Neuronal stem cell (in vitro differentiated cells): ENCODE measurements at regions not wholly inside any gene's neighbourhood (a gene's known extent, or its start where the extent isn't known, plus 50 kb on each side); places are given as distances from the start of the nearest gene placed in this dataset.
A peak's percentile ranks its signal among the peaks of the same experiment; 100 is the strongest.

Source experiments
- DNase-seq: peaks from one replicate; pipeline ENCODE4 v3.0.0-alpha.2; 2013; ENCODE audit warnings: low spot score
- H2AFZ ChIP-seq: one replicate; pipeline ENCODE4 v1.6.1; 2013; ENCODE audit warnings: mild to moderate bottlenecking, low read length, inconsistent platforms
- H2AK5ac ChIP-seq: 2 replicates; pipeline ENCODE4 v1.6.1; 2013; ENCODE audit warnings: low read depth, mild to moderate bottlenecking, inconsistent platforms, low read length, moderate library complexity, mixed read lengths
- H2BK120ac ChIP-seq: 2 replicates; pipeline ENCODE4 v1.6.1; 2013; ENCODE audit warnings: low read depth, mild to moderate bottlenecking, inconsistent platforms, low read length, moderate library complexity, mixed read lengths
- H2BK12ac ChIP-seq: one replicate; pipeline ENCODE4 v1.6.1; 2013; ENCODE audit warnings: low read length, inconsistent platforms
- H2BK15ac ChIP-seq: 2 replicates; pipeline ENCODE4 v1.6.1; 2013; ENCODE audit warnings: mild to moderate bottlenecking, low read length, inconsistent platforms, mixed read lengths
- H2BK5ac ChIP-seq: one replicate; pipeline ENCODE4 v1.6.1; 2013; ENCODE audit warnings: inconsistent platforms, mild to moderate bottlenecking, low read length, moderate library complexity
- H3K14ac ChIP-seq: one replicate; pipeline ENCODE4 v1.6.1; 2013; ENCODE audit warnings: low read length, inconsistent platforms
- H3K18ac ChIP-seq: 2 replicates; pipeline ENCODE4 v1.6.1; 2013; ENCODE audit warnings: low read length, inconsistent platforms
- H3K23ac ChIP-seq: 2 replicates; pipeline ENCODE4 v1.6.1; 2013; ENCODE audit warnings: low read depth, mild to moderate bottlenecking, mixed read lengths, low read length, inconsistent platforms; ENCODE audit not compliant: poor library complexity
- H3K27ac ChIP-seq: replicated peaks from 3 replicates; pipeline ENCODE4 v1.5.1; 2013; ENCODE audit warnings: low read length, inconsistent platforms
- H3K27me3 ChIP-seq, 3 experiments: 2 replicates each; pipeline ENCODE4 v1.6.1; 2013; ENCODE audit warnings: low read length in 3 of 3, mild to moderate bottlenecking in 2 of 3, inconsistent platforms in 1 of 3, low read depth in 1 of 3, mixed read lengths in 1 of 3, moderate library complexity in 1 of 3; ENCODE audit not compliant: control insufficient read depth in 3 of 3, insufficient read depth in 3 of 3
- H3K36me3 ChIP-seq, 2 donors: replicated peaks in 1 of 2; 2 replicates each; pipeline ENCODE4 v1.6.1; 2013; ENCODE audit warnings: low read length in 2 of 2; ENCODE audit not compliant: control insufficient read depth in 2 of 2, insufficient read depth in 2 of 2
- H3K4ac ChIP-seq: 2 replicates; pipeline ENCODE4 v1.6.1; 2013; ENCODE audit warnings: inconsistent platforms, mild to moderate bottlenecking, low read length, moderate library complexity
- H3K4me1 ChIP-seq, 2 donors: 1 replicate in 1 of 2; 2 replicates in 1 of 2; pipeline ENCODE4 v1.6.1; 2013; ENCODE audit warnings: low read length in 2 of 2, low read depth in 1 of 2; ENCODE audit not compliant: control insufficient read depth in 2 of 2, insufficient read depth in 1 of 2
- H3K4me2 ChIP-seq: one replicate; pipeline ENCODE4 v1.6.1; 2013; ENCODE audit warnings: mild to moderate bottlenecking, low read length, inconsistent platforms; ENCODE audit not compliant: insufficient read depth, poor library complexity, severe bottlenecking
- H3K4me3 ChIP-seq, 2 donors: 2 replicates each; pipeline ENCODE4 v1.5.1; 2013; ENCODE audit warnings: low read length in 2 of 2, mild to moderate bottlenecking in 2 of 2, inconsistent platforms in 1 of 2, moderate library complexity in 1 of 2
- H3K79me1 ChIP-seq: one replicate; pipeline ENCODE4 v1.6.1; 2013; ENCODE audit warnings: low read depth, mild to moderate bottlenecking, inconsistent platforms, low read length, moderate library complexity
- H3K9ac ChIP-seq: one replicate; pipeline ENCODE4 v1.6.1; 2013; ENCODE audit warnings: mild to moderate bottlenecking, low read depth, low read length, inconsistent platforms; ENCODE audit not compliant: poor library complexity
- H3K9me3 ChIP-seq, 2 donors: replicated peaks in 1 of 2; 2 replicates each; pipeline versions ENCODE3 to v1.6.1; 2013; ENCODE audit warnings: low read length in 2 of 2, mild to moderate bottlenecking in 2 of 2, inconsistent platforms in 1 of 2, low read depth in 1 of 2, mixed read lengths in 1 of 2, moderate library complexity in 1 of 2; ENCODE audit not compliant: control insufficient read depth in 2 of 2, insufficient read depth in 1 of 2
- H4K8ac ChIP-seq: one replicate; pipeline ENCODE4 v1.6.1; 2013; ENCODE audit warnings: low read depth, mild to moderate bottlenecking, inconsistent platforms, low read length, moderate library complexity
- H4K91ac ChIP-seq: one replicate; pipeline ENCODE4 v1.6.1; 2013; ENCODE audit warnings: low read length, low read depth, mild to moderate bottlenecking, inconsistent platforms; ENCODE audit not compliant: poor library complexity
- WGBS, 2 donors: extraction: QIAGEN DNeasy Blood & Tissue Kit; methylation state at CpG; one replicate each; pipeline ENCODE4 v1.1.7; 2013; ENCODE audit warnings: missing lambda C conversion rate in 2 of 2, mixed read lengths in 1 of 2; ENCODE audit not compliant: insufficient read length in 2 of 2, insufficient replicate concordance in 1 of 2; ENCODE audit errors: extremely low coverage in 2 of 2; 5-methylcytosine and 5-hydroxymethylcytosine counted together

- Histone ChIP-seq H3K36me3 (no peaks in the 10 kb centered on the region), H2AFZ (no peak overlapping the region), H2BK120ac (no peak overlapping the region), H3K23ac (no peak overlapping the region), H2BK12ac (no peak overlapping the region), H3K4ac (no peak overlapping the region), H4K91ac (no peak overlapping the region), H3K79me1 (no peaks in the 10 kb centered on the region), H2AK5ac (no peak overlapping the region), H3K4me1 (peaks cover 0 to 2% of the 10 kb centered on the region in 2 donors), H3K27ac (no peak overlapping the region), H3K14ac (no peak overlapping the region), H3K27me3 (no peaks in the 10 kb centered on the region), H2BK15ac (no peak overlapping the region), H3K18ac (no peak overlapping the region), H3K9me3 (no peaks in the 10 kb centered on the region), H3K9ac (no peak overlapping the region), H4K8ac (no peak overlapping the region), H3K4me2 (no peak overlapping the region), H3K4me3 (no peak overlapping the region), H2BK5ac (no peak overlapping the region)
- DNase-seq = no peak
- no CpG with 5 or more reads among the region's 5 CpGs for WGBS, 2 donors
Observed at GRCh38 chr14:65344011-65344410, 68.5 kb upstream of the FUT8 start.

GRCh38 chr14:65345266-65345665 is 67.3 kb upstream of the FUT8 start:
- no peak overlapping the region for H4K91ac ChIP-seq
- no peak overlapping the region for H3K9ac ChIP-seq
- peaks cover 0 to 2% of the 10 kb centered on the region in 2 donors for H3K4me1 ChIP-seq
- H2BK15ac ChIP-seq = no peak overlapping the region
- no peak overlapping the region for H2AFZ ChIP-seq
- no peak overlapping the region for H3K18ac ChIP-seq
- H4K8ac ChIP-seq = no peak overlapping the region
- H2BK5ac ChIP-seq = no peak overlapping the region
- H3K14ac ChIP-seq = no peak overlapping the region
- H3K79me1 ChIP-seq = no peaks in the 10 kb centered on the region
- no peak overlapping the region for H2BK12ac ChIP-seq
- DNase-seq = no peak
- H3K4me2 ChIP-seq = no peak overlapping the region
- no peak overlapping the region for H3K4ac ChIP-seq
- no peak overlapping the region for H2BK120ac ChIP-seq
- H3K27me3 ChIP-seq = no peaks in the 10 kb centered on the region
- H3K36me3 ChIP-seq = no peaks in the 10 kb centered on the region
- H2AK5ac ChIP-seq = no peak overlapping the region
- no peak overlapping the region for H3K23ac ChIP-seq
- no CpG with 5 or more reads among the region's 3 CpGs for WGBS, 2 donors
- H3K27ac ChIP-seq = no peak overlapping the region
- H3K9me3 ChIP-seq = no peaks in the 10 kb centered on the region
- no peak overlapping the region for H3K4me3 ChIP-seq

GRCh38 chr14:65346474-65346873 is 66.1 kb upstream of the FUT8 start:
- no peak for DNase-seq
- Histone ChIP-seq H3K9me3 (no peaks in the 10 kb centered on the region), H2BK12ac (no peak overlapping the region), H2BK15ac (no peak overlapping the region), H3K4me3 (no peak overlapping the region), H3K27me3 (no peaks in the 10 kb centered on the region), H3K9ac (no peak overlapping the region), H3K14ac (no peak overlapping the region), H2AFZ (no peak overlapping the region), H3K36me3 (no peaks in the 10 kb centered on the region), H3K18ac (no peak overlapping the region), H2BK120ac (no peak overlapping the region), H4K8ac (no peak overlapping the region), H3K23ac (no peak overlapping the region), H3K4ac (no peak overlapping the region), H4K91ac (no peak overlapping the region), H3K4me2 (no peak overlapping the region), H2BK5ac (no peak overlapping the region), H3K4me1 (peaks cover 0 to 2% of the 10 kb centered on the region in 2 donors), H3K27ac (no peak overlapping the region), H2AK5ac (no peak overlapping the region), H3K79me1 (no peaks in the 10 kb centered on the region)
- no CpG with 5 or more reads among the region's 5 CpGs for WGBS, 2 donors

- H4K8ac ChIP-seq = no peak overlapping the region
- no peak overlapping the region for H3K14ac ChIP-seq
- no peaks in the 10 kb centered on the region for H3K27me3 ChIP-seq
- H3K79me1 ChIP-seq = no peaks in the 10 kb centered on the region
- no peak overlapping the region for H3K9ac ChIP-seq
- H4K91ac ChIP-seq = no peak overlapping the region
- H3K36me3 ChIP-seq = no peaks in the 10 kb centered on the region
- no peaks in the 10 kb centered on the region for H3K9me3 ChIP-seq
- no peak overlapping the region for H2AK5ac ChIP-seq
- no peak for DNase-seq
- H2BK120ac ChIP-seq = no peak overlapping the region
- peaks cover 0 to 2% of the 10 kb centered on the region in 2 donors for H3K4me1 ChIP-seq
- H2AFZ ChIP-seq = no peak overlapping the region
- no peak overlapping the region for H2BK12ac ChIP-seq
- no peak overlapping the region for H2BK5ac ChIP-seq
- no peak overlapping the region for H3K4me3 ChIP-seq
- peak overlapping the region; percentile 49 for H2BK15ac ChIP-seq
- H3K4ac ChIP-seq = no peak overlapping the region
- H3K27ac ChIP-seq = no peak overlapping the region
- H3K18ac ChIP-seq = peak overlapping the region; percentile 65
- no CpG with 5 or more reads among the region's 5 CpGs for WGBS, 2 donors
- no peak overlapping the region for H3K4me2 ChIP-seq
- H3K23ac ChIP-seq = no peak overlapping the region
Observed at GRCh38 chr14:65346895-65347294, 65.6 kb upstream of the FUT8 start.
